Glutamatergic neuron (in vitro differentiated cells): ENCODE measurements at regions not wholly inside any gene's neighbourhood (a gene's known extent, or its start where the extent isn't known, plus 50 kb on each side); places are given as distances from the start of the nearest gene placed in this dataset.

Experiments used
- DNase-seq: peaks from one replicate; pipeline ENCODE4 v3.0.0; 2022
- H3K27ac Mint-ChIP-seq: one replicate; pipeline ENCODE4 v1.8.0; 2020; ENCODE audit warnings: mild to moderate bottlenecking, mixed read lengths, inconsistent platforms; ENCODE audit not compliant: unreplicated experiment
- H3K27me3 Mint-ChIP-seq: one replicate; pipeline ENCODE4 v1.8.0; 2020; ENCODE audit warnings: mild to moderate bottlenecking, moderate library complexity, mixed read lengths, inconsistent platforms; ENCODE audit not compliant: unreplicated experiment
- H3K36me3 Mint-ChIP-seq: one replicate; pipeline ENCODE4 v1.8.0; 2020; ENCODE audit warnings: mild to moderate bottlenecking, mixed read lengths, inconsistent platforms; ENCODE audit not compliant: unreplicated experiment
- H3K4me1 Mint-ChIP-seq: one replicate; pipeline ENCODE4 v1.8.0; 2020; ENCODE audit warnings: mild to moderate bottlenecking, low read depth, mixed read lengths, inconsistent platforms; ENCODE audit not compliant: unreplicated experiment
- H3K4me3 Mint-ChIP-seq: one replicate; pipeline ENCODE4 v1.8.0; 2020; ENCODE audit warnings: mild to moderate bottlenecking, mixed read lengths, inconsistent platforms; ENCODE audit not compliant: unreplicated experiment
- H3K9me3 Mint-ChIP-seq: one replicate; pipeline ENCODE4 v1.8.0; 2020; ENCODE audit warnings: mild to moderate bottlenecking, moderate library complexity, mixed read lengths, inconsistent platforms; ENCODE audit not compliant: unreplicated experiment
- CTCF ChIP-seq: fragments of 200-600 bp; sonication (generic); IDR thresholded peaks from one replicate; pipeline ENCODE4 v1.5.0; 2021; ENCODE audit not compliant: partially characterized antibody, unreplicated experiment

GRCh38 chr7:41878309-41879295, 175.7 kb upstream of the INHBA start:
- no peak overlapping the region for H3K4me3 Mint-ChIP-seq
- H3K9me3 Mint-ChIP-seq: peaks cover 2% of the 10 kb centered on the region
- H3K4me1 Mint-ChIP-seq: peaks cover 16% of the 10 kb centered on the region
- H3K36me3 Mint-ChIP-seq: no peaks in the 10 kb centered on the region
- no peak for DNase-seq
- H3K27ac Mint-ChIP-seq: no peak overlapping the region
- no peak for TF ChIP-seq CTCF
- peaks cover 4% of the 10 kb centered on the region for H3K27me3 Mint-ChIP-seq

GRCh38 chr7:41877118-41877517, 174.2 kb upstream of the INHBA start:
- Mint-ChIP-seq H3K27ac (no peak overlapping the region), H3K4me3 (no peak overlapping the region), H3K4me1 (peaks cover 16% of the 10 kb centered on the region), H3K27me3 (peaks cover 4% of the 10 kb centered on the region), H3K36me3 (no peaks in the 10 kb centered on the region), H3K9me3 (peaks cover 2% of the 10 kb centered on the region)
- DNase-seq: no peak
- TF ChIP-seq CTCF: no peak

- H3K9me3 Mint-ChIP-seq: peaks cover 2% of the 10 kb centered on the region
- H3K4me1 Mint-ChIP-seq: peaks cover 16% of the 10 kb centered on the region
- H3K27ac Mint-ChIP-seq: no peak overlapping the region
- no peaks in the 10 kb centered on the region for H3K36me3 Mint-ChIP-seq
- H3K4me3 Mint-ChIP-seq: no peak overlapping the region
- DNase-seq: no peak
- H3K27me3 Mint-ChIP-seq: peaks cover 4% of the 10 kb centered on the region
- TF ChIP-seq CTCF: no peak
Measured at GRCh38 chr7:41875513-41875912, 172.6 kb upstream of the INHBA start.

GRCh38 chr7:41874201-41874785, 171.4 kb upstream of the INHBA start:
- H3K4me1 Mint-ChIP-seq: peaks cover 16% of the 10 kb centered on the region
- H3K36me3 Mint-ChIP-seq: no peaks in the 10 kb centered on the region
- H3K9me3 Mint-ChIP-seq: peaks cover 2% of the 10 kb centered on the region
- no peak for TF ChIP-seq CTCF
- no peak overlapping the region for H3K4me3 Mint-ChIP-seq
- H3K27ac Mint-ChIP-seq: no peak overlapping the region
- peaks cover 4% of the 10 kb centered on the region for H3K27me3 Mint-ChIP-seq
- DNase-seq: no peak

GRCh38 chr7:41873741-41874140, 170.9 kb upstream of the INHBA start:
- Mint-ChIP-seq H3K27me3 (peaks cover 4% of the 10 kb centered on the region), H3K4me3 (no peak overlapping the region), H3K4me1 (peaks cover 16% of the 10 kb centered on the region), H3K27ac (no peak overlapping the region), H3K36me3 (no peaks in the 10 kb centered on the region), H3K9me3 (peaks cover 2% of the 10 kb centered on the region)
- DNase-seq: no peak
- no peak for TF ChIP-seq CTCF
